NCI-H1930 (cell line): ENCODE measurements at regions not wholly inside any gene's neighbourhood (a gene's known extent, or its start where the extent isn't known, plus 50 kb on each side); places are given as distances from the start of the nearest gene placed in this dataset.
"Not testable (repeated sequence)": the region's sequence is repeated elsewhere in the genome, so short reads cannot be mapped to it uniquely, and the experiment has no call there.

Experiments
- DNase-seq, 2 experiments: peaks; one replicate each; lab custom pipeline; 2025; lab: John Stamatoyannopoulos, UW

- no peak for DNase-seq
These were observed 85.6 kb upstream of the CPEB2 start for GRCh38 chr4:14916554-14917297.

GRCh38 chr4:14917298-14917633 is 85.0 kb upstream of the CPEB2 start:
- DNase-seq = no peak

GRCh38 chr4:14918336-14918735 is 83.9 kb upstream of the CPEB2 start:
- no peak for DNase-seq

- DNase-seq = no peak
These were observed 82.5 kb upstream of the CPEB2 start for GRCh38 chr4:14919785-14920184.

GRCh38 chr4:14920237-14920636 is 82.0 kb upstream of the CPEB2 start:
- no peak for DNase-seq

- DNase-seq = no peak
These were observed 81.4 kb upstream of the CPEB2 start for GRCh38 chr4:14920759-14921320.

GRCh38 chr4:14921781-14922180 is 80.5 kb upstream of the CPEB2 start:
- not testable (repeated sequence) for DNase-seq

GRCh38 chr4:14924076-14924811 is 78.0 kb upstream of the CPEB2 start:
- DNase-seq = no peak

GRCh38 chr4:14924812-14925344 is 77.4 kb upstream of the CPEB2 start:
- DNase-seq = no peak

GRCh38 chr4:14925471-14925870 is 76.8 kb upstream of the CPEB2 start:
- no peak for DNase-seq

GRCh38 chr4:14926368-14926767 is 75.9 kb upstream of the CPEB2 start:
- no peak for DNase-seq

- DNase-seq = no peak
These were observed 74.2 kb upstream of the CPEB2 start for GRCh38 chr4:14928035-14928434.

- no peak for DNase-seq
These were observed 72.6 kb upstream of the CPEB2 start for GRCh38 chr4:14929669-14930068.

- no peak for DNase-seq
These were observed 67.4 kb upstream of the CPEB2 start for GRCh38 chr4:14934704-14935390.

GRCh38 chr4:14943749-14944148 is 58.5 kb upstream of the CPEB2 start:
- no peak for DNase-seq

GRCh38 chr4:14952352-14952751 is 49.9 kb upstream of the CPEB2 start:
- DNase-seq = no peak
